IPS DF 4.7 (cell line): ENCODE measurements at regions not wholly inside any gene's neighbourhood (a gene's known extent, or its start where the extent isn't known, plus 50 kb on each side); places are given as distances from the start of the nearest gene placed in this dataset.
"Not testable (repeated sequence)": the region's sequence is repeated elsewhere in the genome, so short reads cannot be mapped to it uniquely, and the experiment has no call there.

Experiments
- DNase-seq: peaks from one replicate; pipeline ENCODE4 v3.0.0-alpha.2; 2013; ENCODE audit warnings: low spot score; ENCODE audit errors: extremely low read depth

GRCh38 chr3:5948084-5948483 is 760.6 kb downstream of the EDEM1 start:
- no peak for DNase-seq

- DNase-seq, result no peak
Observed at GRCh38 chr3:5951026-5951425, 763.5 kb downstream of the EDEM1 start.

- no peak for DNase-seq
Observed at GRCh38 chr3:5972586-5972985, 785.1 kb downstream of the EDEM1 start.

- DNase-seq, result no peak
Observed at GRCh38 chr3:5974630-5975322, 787.3 kb downstream of the EDEM1 start.

- DNase-seq, result no peak
Observed at GRCh38 chr3:5977331-5977730, 789.8 kb downstream of the EDEM1 start.

- no peak for DNase-seq
Observed at GRCh38 chr3:5980475-5980874, 793.0 kb downstream of the EDEM1 start.

GRCh38 chr3:5994651-5995050 is 807.1 kb downstream of the EDEM1 start:
- DNase-seq, result no peak

- no peak for DNase-seq
Observed at GRCh38 chr3:6018456-6018855, 830.9 kb downstream of the EDEM1 start.

- DNase-seq, result no peak
Observed at GRCh38 chr3:6022621-6023020, 835.1 kb downstream of the EDEM1 start.

- no peak for DNase-seq
Observed at GRCh38 chr3:6025032-6025431, 835.9 kb upstream of the GRM7 start.

GRCh38 chr3:6030648-6031047 is 830.3 kb upstream of the GRM7 start:
- not testable (repeated sequence) for DNase-seq

- no peak for DNase-seq
Observed at GRCh38 chr3:6035626-6036025, 825.3 kb upstream of the GRM7 start.

GRCh38 chr3:6039971-6040370 is 820.9 kb upstream of the GRM7 start:
- no peak for DNase-seq

- DNase-seq, result no peak
Observed at GRCh38 chr3:6041894-6042293, 819.0 kb upstream of the GRM7 start.

- no peak for DNase-seq
Observed at GRCh38 chr3:6047016-6047415, 813.9 kb upstream of the GRM7 start.

- DNase-seq, result no peak
Observed at GRCh38 chr3:6060251-6060650, 800.7 kb upstream of the GRM7 start.

- no peak for DNase-seq
Observed at GRCh38 chr3:6062261-6063187, 798.4 kb upstream of the GRM7 start.

- no peak for DNase-seq
Observed at GRCh38 chr3:6066397-6066796, 794.5 kb upstream of the GRM7 start.

GRCh38 chr3:6066868-6067578 is 793.9 kb upstream of the GRM7 start:
- not testable (repeated sequence) for DNase-seq

- no peak for DNase-seq
Observed at GRCh38 chr3:6074952-6075351, 786.0 kb upstream of the GRM7 start.

- no peak for DNase-seq
Observed at GRCh38 chr3:6078436-6078835, 782.5 kb upstream of the GRM7 start.

GRCh38 chr3:6079011-6079410 is 781.9 kb upstream of the GRM7 start:
- DNase-seq, result no peak
